HG03060 (cell line): ENCODE measurements at regions not wholly inside any gene's neighbourhood (a gene's known extent, or its start where the extent isn't known, plus 50 kb on each side); places are given as distances from the start of the nearest gene placed in this dataset.
"Not testable (repeated sequence)": the region's sequence is repeated elsewhere in the genome, so short reads cannot be mapped to it uniquely, and the experiment has no call there.

Experiments
- ATAC-seq: cut with Tn5 transposase; IDR thresholded peaks from one replicate; pipeline ENCODE4 v1.9.1; 2021; ENCODE audit warnings: low read depth, moderate number of reproducible peaks; ENCODE audit not compliant: unreplicated experiment

- no peak for ATAC-seq
Observed at GRCh38 chr9:86511614-86512360, 157.6 kb upstream of the TUT7 start.

DNA sequence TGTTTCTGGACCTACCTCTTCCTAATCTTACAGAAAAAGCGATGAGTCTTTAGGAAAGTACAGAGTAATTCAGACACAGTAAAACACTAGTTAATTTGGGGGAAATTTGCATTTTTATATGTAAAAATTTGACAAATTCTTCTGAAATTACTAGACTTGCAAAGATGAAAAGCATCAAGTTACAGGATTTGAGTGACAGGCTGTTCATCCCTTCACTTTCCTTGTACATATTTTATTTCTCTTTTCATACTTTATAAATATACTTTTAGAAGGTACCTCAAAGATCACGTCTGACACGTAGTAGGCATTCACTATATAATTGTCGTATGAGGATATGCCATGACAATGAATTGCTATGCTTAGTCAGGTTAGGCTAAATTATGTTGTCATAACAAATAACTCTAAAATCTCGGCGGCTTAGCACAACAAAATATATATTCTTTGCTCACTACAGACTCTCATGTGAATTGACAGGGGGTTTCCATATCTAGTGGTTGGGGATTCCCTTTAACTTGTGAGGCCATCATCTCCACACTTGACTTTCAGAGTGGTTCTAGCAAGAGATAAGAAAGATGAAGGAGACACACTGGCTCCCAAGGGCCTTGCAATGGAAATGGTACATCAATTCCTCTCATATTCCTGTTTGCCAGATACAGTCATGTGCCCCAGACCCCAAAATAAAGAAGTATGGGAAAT is 154.1 kb upstream of the TUT7 start:
- no peak for ATAC-seq

- no peak for ATAC-seq
Observed at GRCh38 chr9:86507212-86507630, 153.0 kb upstream of the TUT7 start.

- no peak for ATAC-seq
Observed at GRCh38 chr9:86503942-86504341, 149.7 kb upstream of the TUT7 start.

- no peak for ATAC-seq
Observed at GRCh38 chr9:86503314-86503713, 149.1 kb upstream of the TUT7 start.

DNA sequence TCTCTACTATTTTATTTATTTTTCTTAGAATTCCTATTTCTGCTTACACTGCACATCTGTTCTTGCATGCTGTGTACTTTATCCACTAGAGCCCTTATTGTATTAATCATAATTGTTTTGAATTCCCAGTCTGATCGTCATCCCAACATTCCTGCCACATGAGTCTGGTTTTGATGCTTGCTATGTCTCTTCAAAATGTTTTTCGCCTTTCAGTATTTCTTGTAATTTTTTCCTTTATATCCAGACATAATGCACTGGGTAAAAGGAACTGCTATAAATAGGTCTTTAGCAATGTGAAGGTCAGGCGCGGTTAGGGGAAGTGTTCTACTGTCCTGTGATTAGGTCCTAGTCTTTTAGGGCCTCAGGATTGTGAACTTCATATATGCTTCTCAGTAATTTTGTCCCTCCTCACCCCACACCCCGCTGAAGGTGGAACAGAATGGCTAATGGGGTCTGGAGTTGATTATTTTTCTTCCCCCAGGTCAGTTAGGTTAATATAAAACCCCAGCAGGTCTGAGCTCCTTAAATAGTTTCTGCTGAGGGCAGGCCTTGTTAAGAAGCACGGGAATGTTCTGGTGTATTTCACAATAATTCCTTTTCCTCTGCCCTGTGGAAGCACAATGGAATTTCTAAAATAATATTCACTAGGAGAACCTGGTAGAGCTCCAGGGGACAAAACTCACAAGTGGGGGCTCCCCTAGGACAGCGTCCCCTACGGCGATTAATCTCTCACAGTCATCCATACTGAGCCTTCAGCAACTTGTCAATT is 146.6 kb upstream of the TUT7 start:
- no peak for ATAC-seq

- no peak for ATAC-seq
Observed at GRCh38 chr9:86500031-86500430, 145.8 kb upstream of the TUT7 start.

DNA sequence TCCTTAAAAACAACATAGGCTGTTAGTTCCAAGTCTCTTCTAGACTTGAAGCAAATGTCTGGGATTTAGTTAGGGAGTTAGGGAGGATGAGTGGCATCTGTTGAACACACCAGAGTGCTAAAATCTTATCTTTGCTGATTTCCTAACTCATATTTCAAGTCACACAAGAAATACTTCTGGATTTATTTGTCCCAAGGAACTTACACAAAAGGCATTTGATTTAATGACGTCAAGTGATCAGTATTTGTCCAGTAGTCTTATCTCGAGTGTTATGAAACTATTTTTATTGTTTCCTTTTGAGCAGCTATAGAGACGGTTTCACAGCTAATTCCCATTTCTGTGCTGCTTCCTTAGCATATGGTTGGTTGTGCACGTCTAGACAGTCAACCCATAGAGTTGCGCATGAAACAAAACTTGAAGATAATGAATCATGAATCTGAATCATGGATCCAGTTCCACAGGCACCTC is 140.5 kb upstream of the TUT7 start:
- no peak for ATAC-seq

DNA sequence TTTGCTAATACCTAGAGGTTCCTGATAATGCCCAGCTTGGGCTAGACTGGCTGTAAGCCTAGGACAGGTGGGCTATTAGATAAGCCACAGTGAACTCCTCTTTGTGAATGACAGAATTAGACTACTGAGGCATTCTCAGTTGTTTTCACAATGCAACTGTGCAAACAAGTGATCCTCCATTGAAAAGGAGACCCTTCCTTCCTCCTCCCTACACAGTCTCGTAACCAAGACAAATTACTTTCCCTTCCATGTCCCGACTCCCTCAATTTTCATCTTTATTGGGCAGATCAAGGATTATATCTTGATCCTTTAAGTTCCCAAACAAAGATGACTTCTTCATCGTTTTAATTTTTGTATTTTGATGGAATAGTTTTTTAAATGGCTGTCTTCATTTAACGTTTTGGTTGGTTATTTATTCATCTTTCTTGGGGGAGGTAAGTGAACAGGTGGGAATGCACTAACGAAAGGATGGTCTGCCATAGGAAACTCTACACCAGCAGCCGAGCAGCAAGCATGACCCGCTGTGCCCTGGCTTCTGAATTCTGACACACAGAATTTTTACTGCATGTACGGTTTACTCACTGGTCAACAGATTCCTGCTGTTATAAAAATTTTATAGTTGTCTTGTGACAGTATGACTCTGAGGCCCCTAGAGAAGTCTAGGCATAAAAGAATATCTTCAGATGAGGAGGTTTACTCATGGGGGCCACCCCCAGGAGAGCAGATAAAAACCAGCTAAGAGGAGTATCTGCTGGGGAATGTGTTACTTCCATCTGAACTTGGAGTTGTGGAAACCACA is 137.5 kb upstream of the TUT7 start:
- ATAC-seq = no peak

- no peak for ATAC-seq
Observed at GRCh38 chr9:86488794-86489193, 134.6 kb upstream of the TUT7 start.

GRCh38 chr9:86488345-86488744 is 134.1 kb upstream of the TUT7 start:
- no peak for ATAC-seq

- ATAC-seq = no peak
Observed at GRCh38 chr9:86487838-86488233, 133.6 kb upstream of the TUT7 start.

DNA sequence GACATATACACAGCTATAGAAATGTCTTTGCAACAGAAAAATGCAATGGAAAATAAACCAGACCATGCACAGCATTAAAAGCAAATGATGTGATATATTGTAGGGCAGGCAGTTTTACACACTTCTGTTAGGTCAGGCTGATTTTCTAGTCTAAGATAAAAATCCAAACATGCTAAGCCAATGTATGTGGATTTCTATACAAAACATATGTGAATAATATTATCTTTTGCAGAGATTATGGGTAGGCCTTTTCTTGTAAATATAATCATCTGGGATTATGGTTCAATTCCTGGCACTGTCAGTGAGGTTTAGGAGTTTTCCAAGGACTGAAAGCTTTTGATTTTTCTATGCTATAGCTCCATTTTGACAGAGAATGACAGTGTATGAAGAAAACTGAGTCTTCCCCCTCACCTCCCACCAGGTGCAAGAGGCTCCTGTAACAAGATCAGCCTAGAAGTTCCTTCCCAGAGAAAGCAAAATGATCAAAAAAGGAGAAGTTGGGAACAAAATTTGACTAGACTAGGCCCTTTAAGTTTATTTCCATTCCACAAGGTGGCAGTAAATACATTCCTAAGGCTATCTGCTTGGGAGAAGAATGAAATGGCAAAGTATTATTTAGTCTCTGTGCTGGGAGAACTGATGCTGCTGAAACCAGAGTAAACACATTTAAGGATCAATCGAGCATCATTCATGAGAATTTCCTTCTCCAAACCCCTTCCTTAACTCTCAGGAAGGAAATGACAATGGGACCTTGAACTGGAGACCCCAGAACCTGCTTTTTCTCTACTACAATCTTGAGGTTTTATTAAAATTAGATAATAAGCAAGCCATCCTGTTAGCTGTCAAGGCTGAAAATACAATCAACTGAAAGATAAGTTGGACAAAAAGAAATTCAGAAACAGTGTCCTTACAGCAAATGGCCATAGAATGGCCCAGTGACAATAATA is 133.0 kb upstream of the TUT7 start:
- no peak for ATAC-seq

- peak; percentile 73 for ATAC-seq
Observed at GRCh38 chr9:86485359-86485758, 131.1 kb upstream of the TUT7 start.

GRCh38 chr9:86483496-86483895 is 129.3 kb upstream of the TUT7 start:
- no peak for ATAC-seq

DNA sequence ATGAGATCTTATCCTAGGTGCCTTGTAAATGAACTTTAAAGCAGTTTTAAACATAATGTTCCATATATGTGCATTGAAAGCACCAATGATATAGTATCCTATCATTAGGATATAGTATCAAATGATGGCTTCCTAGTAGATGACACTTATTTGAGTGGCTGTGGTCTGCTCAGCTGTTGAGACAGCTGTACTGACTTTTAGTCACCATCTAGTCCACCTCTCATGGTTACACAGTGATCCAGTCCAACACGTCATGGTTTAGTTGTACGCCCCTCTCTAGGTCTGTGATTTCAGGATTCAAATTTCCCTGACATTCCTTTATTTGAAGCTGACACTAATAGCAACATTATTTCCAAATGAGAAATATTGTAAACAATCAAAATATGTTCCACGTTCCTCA is 127.3 kb upstream of the TUT7 start:
- ATAC-seq = no peak

GRCh38 chr9:86475255-86475654 is 121.0 kb upstream of the TUT7 start:
- ATAC-seq = not testable (repeated sequence)

DNA sequence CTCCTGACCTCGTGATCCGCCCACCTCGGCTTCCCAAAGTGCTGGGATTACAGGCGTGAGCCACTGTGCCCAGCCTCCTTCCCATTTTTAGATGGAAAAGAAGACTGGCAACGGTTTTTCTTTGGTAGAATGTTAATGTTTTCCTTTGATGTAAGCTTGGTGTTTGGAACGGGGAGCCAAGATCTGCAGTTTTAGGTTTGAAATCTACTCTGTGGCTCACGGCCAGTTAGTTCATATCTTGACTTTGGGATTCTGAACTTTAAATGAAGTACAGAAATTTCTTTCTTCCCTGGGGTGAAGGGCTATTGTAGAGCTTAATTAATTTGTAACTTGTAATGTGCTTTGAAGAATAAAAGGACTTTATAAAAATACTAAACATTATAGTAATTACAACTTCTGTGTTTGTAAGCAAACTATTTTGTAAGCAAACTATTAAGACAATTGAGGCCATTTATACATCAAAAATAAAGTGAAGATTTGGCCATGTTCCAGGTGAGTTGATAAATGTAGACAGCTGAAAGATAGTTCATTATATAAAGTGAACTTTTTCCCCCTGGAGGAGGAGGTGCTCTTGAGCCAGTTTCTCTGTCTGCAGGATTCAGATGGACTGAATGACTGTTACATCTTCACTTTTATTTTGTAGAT is 117.1 kb upstream of the TUT7 start:
- no peak for ATAC-seq

GRCh38 chr9:86470326-86470725 is 116.1 kb upstream of the TUT7 start:
- no peak for ATAC-seq
